Effector memory CD4-positive, alpha-beta T cell (primary cell): ENCODE measurements at regions not wholly inside any gene's neighbourhood (a gene's known extent, or its start where the extent isn't known, plus 50 kb on each side); places are given as distances from the start of the nearest gene placed in this dataset.

ENCODE experiments used
- DNase-seq, 3 donors: peaks; one replicate each; pipeline ENCODE4 v3.0.0-alpha.2; 2020
- H3K27ac ChIP-seq: 2 replicates; pipeline ENCODE4 v1.7.0; 2013; ENCODE audit warnings: mild to moderate bottlenecking, low read length, moderate library complexity; ENCODE audit not compliant: insufficient read depth, poor library complexity, severe bottlenecking
- H3K27me3 ChIP-seq: replicated peaks from 2 replicates; pipeline ENCODE4 v1.7.0; 2013; ENCODE audit warnings: mild to moderate bottlenecking, low read length; ENCODE audit not compliant: insufficient read depth, control insufficient read depth, poor library complexity, severe bottlenecking
- H3K36me3 ChIP-seq: 2 replicates; pipeline ENCODE4 v1.7.0; 2013; ENCODE audit warnings: mild to moderate bottlenecking, low read length, moderate library complexity; ENCODE audit not compliant: control insufficient read depth, insufficient read depth
- H3K4me1 ChIP-seq: 2 replicates; pipeline ENCODE4 v1.7.0; 2013; ENCODE audit warnings: low read length, mild to moderate bottlenecking; ENCODE audit not compliant: control insufficient read depth, insufficient read depth, poor library complexity, severe bottlenecking
- H3K4me3 ChIP-seq: 2 replicates; pipeline ENCODE4 v1.7.0; 2013; ENCODE audit warnings: low read length, low read depth, mild to moderate bottlenecking; ENCODE audit not compliant: insufficient read depth, poor library complexity, severe bottlenecking
- H3K9me3 ChIP-seq: 2 replicates; pipeline ENCODE4 v1.7.0; 2013; ENCODE audit warnings: mild to moderate bottlenecking, low read length, moderate library complexity; ENCODE audit not compliant: control insufficient read depth

DNA sequence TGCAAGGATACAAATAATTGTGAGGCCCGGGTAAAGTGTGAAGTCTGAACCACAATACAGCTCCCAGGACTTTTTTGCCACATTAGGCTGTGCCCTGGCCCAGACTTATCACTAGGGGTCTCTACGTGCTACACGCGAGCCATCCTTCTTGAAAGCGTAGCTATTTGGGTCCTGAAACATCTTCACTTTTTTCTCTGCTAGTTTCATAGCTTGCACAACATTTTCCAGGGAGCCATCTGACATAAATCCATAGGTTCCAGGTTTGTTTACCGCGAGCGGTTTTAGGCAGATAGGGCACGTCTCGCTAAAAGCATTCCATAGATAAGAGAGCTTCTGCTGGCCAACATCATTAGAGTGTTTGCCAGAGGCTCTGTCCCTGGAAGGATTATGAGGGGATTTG, 226.5 kb downstream of the RPS24 start:
- no peaks in the 10 kb centered on the region for H3K36me3 ChIP-seq
- H3K27ac ChIP-seq, result no peak overlapping the region
- no peak overlapping the region for H3K4me3 ChIP-seq
- H3K9me3 ChIP-seq, result no peaks in the 10 kb centered on the region
- H3K27me3 ChIP-seq, result no peaks in the 10 kb centered on the region
- no peak for DNase-seq
- no peaks in the 10 kb centered on the region for H3K4me1 ChIP-seq

DNA sequence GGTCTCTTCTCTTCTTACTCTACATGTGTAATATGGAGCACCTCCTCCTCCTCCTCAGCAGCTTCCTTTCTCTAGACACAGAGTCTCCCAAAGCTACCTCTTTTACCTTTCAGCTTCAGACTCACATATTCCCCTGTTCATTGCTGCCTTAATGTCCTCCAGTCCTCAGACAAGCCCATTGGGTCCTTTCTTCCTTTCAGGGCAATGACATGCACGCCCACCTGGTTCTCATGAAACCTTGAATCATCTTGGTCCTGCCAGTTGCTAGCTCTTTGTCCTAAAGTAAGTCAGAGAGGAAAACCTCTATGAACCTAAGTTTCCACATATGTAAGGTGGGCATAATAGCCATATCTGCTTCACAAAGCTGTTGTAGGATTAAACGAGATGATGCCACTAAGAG, 227.0 kb downstream of the RPS24 start:
- Histone ChIP-seq H3K27ac (no peak overlapping the region), H3K36me3 (no peaks in the 10 kb centered on the region), H3K9me3 (no peaks in the 10 kb centered on the region), H3K27me3 (no peaks in the 10 kb centered on the region), H3K4me1 (no peaks in the 10 kb centered on the region), H3K4me3 (no peak overlapping the region)
- DNase-seq, result no peak

DNA sequence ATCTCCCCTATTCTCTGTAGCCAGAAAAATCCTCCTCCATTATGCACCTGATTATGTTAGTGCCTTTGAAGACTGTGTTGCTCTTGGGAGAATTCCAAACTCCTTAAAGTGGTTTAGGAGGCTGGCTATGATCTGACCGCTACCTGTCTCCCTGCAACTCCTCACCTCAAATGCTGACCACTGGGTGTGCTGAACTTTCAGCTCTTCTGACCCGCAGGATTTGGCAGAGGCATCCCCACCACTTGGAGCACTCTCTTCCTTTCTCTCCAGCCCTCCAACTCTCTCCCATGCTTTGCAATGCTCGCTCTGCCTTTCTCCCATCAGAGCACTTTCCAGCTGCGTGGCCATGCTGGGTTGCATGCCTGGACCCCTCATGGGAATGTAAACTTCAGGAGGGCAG, 227.6 kb downstream of the RPS24 start:
- no peak for DNase-seq
- no peaks in the 10 kb centered on the region for H3K4me1 ChIP-seq
- H3K9me3 ChIP-seq, result no peaks in the 10 kb centered on the region
- H3K27me3 ChIP-seq, result no peaks in the 10 kb centered on the region
- H3K36me3 ChIP-seq, result no peaks in the 10 kb centered on the region
- no peak overlapping the region for H3K27ac ChIP-seq
- no peak overlapping the region for H3K4me3 ChIP-seq

DNA sequence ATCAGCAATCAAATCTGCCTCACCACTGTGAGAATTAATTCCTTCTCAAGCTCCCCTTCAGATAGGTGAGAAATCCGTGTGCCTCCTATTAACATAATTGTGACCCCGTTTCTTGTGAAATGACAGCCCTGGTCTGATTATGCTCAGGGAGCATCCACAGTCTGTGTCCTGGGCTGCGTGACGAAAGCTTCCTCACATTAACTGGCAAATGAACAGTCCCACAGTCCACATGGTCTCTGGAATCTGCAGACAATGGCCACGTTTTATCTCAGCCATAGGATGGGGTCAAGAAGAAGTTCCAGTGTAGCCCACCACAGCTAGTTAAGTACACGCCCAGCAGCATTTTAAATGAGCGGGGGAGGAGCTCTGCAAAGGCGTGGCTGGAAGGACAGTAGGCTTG, 229.2 kb downstream of the RPS24 start:
- H3K27ac ChIP-seq, result no peak overlapping the region
- H3K36me3 ChIP-seq, result no peaks in the 10 kb centered on the region
- no peaks in the 10 kb centered on the region for H3K4me1 ChIP-seq

DNA sequence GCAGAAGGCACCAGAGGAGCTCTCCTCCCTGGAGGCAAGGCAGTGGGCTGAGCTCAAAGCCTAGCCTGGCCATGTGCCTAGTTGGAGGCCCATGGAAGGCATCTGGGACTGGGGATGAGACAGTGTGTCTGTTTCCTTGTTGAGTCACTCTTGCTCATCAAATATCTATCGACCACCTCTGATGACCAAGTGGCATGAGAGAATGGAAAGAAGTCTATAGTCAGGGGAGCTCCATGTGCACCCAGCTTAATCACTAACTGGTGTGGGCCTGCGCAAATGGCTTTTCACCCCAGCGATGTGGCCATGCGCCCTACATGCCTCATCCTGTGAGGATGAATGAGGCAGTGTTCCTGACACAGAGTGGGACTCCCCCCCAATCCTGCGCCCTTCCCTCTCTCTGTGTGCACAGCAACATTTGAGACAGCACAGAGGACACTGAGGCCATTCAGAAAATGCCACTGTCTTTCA, 229.9 kb downstream of the RPS24 start:
- Histone ChIP-seq H3K4me3 (no peak overlapping the region), H3K27me3 (no peaks in the 10 kb centered on the region), H3K9me3 (no peaks in the 10 kb centered on the region), H3K4me1 (no peaks in the 10 kb centered on the region), H3K36me3 (no peaks in the 10 kb centered on the region), H3K27ac (no peak overlapping the region)
- DNase-seq, result no peak

More for the DNA sequence above, 229.2 kb downstream of the RPS24 start:
- no peaks in the 10 kb centered on the region for H3K9me3 ChIP-seq
- no peak for DNase-seq
- H3K27me3 ChIP-seq, result no peaks in the 10 kb centered on the region
- H3K4me3 ChIP-seq, result no peak overlapping the region

DNA sequence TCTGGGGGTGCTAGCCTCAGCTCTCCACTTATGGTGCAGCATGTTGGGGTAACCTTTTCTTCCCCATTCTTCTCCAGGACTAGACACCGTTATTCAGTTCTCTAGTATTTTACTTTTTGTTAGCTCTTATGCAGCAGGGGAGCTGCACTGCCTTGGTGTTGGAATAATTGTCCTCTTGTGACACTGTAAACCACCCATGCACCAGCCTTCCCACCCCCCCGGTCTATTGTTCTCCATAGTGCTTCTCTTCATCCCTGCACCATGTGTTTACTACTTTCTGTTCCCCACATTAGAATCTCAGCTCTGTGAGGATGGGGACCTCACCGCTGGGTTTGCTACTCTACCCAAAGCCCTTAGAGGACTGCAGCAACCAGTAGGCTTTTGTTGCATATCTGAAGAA, 230.7 kb downstream of the RPS24 start:
- H3K9me3 ChIP-seq, result no peaks in the 10 kb centered on the region
- no peak overlapping the region for H3K27ac ChIP-seq
- DNase-seq, result no peak
- no peaks in the 10 kb centered on the region for H3K27me3 ChIP-seq
- no peak overlapping the region for H3K4me3 ChIP-seq
- no peaks in the 10 kb centered on the region for H3K36me3 ChIP-seq
- no peaks in the 10 kb centered on the region for H3K4me1 ChIP-seq

DNA sequence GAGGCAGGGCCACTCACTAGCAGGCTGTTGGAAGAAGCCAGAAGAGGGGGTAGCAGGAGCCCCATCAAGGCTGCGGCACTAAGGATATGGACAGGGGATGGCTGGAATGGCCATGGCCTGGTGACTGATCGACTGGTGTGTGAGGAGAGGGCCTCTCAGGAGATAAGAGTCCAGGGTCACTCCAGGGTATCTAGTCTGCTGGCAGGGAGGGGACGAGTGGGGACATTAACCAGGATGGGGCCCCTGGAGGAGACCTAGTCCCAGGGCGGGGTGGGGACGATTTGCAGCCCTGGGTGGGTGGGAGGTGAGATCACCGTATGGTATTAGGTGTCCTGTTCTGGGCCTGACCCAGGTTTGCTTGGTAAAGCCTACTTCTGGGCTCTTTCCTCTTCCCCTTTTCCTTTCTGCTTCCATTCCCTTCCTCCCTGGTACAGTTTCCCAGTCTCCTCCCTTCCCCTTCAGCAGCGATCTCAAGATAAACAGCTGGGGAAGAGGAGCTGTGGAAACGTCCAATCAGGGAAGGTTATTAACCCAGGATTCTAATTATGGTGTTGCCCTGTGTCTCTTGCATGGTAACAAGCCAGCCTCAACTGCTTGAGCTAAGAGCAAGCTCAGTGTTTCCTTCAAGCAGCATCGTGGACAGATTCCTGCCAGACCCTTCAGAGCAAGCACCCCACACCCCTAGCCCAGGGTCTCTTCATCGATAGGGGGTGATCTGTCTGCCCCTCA, 233.2 kb downstream of the RPS24 start:
- no peak overlapping the region for H3K27ac ChIP-seq
- no peaks in the 10 kb centered on the region for H3K27me3 ChIP-seq

DNA sequence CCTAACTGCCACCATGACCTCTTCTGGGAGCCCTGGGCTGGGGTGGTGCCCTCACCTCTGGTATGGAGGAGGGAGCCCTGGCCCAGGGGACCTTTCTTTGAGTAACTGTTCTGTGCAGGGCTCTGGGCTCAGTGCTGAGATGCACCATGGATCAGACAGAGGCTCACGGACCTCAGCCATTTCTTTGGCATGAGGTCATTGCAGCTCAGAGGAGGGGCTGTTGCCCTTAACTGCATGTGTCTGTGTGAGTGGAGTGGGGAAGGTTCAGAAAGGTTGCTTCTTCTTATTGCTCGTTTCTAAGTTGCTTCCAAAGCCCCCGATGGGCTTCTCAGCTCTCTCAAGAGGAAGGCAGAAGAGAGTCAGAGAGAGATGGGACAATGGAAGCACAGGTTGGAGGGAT, 233.9 kb downstream of the RPS24 start:
- Histone ChIP-seq H3K27me3 (no peaks in the 10 kb centered on the region), H3K4me3 (no peak overlapping the region), H3K27ac (no peak overlapping the region), H3K36me3 (no peaks in the 10 kb centered on the region), H3K4me1 (no peaks in the 10 kb centered on the region), H3K9me3 (no peaks in the 10 kb centered on the region)
- no peak for DNase-seq

More for the DNA sequence above, 233.2 kb downstream of the RPS24 start:
- no peaks in the 10 kb centered on the region for H3K9me3 ChIP-seq
- H3K4me3 ChIP-seq, result no peak overlapping the region
- DNase-seq, result no peak
- no peaks in the 10 kb centered on the region for H3K4me1 ChIP-seq
- H3K36me3 ChIP-seq, result no peaks in the 10 kb centered on the region

DNA sequence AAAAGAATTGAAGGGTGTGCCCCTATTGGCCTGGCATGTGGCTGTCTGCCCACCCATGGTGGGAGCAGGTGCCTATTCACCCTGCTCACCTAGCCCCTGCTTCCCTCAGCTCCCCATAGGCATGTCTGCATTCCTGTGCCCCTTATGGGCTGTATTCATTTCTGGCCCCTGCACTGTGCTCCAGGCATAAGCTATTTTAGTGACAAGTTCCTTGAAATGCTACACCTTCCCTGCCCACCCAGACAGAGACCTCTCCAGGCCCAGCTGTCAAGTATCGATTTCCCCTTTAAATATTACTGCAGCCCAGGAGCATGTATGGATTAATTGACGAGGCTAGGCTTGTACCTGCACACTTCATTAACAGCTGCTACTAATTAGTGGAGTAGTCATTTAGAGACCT, 235.4 kb downstream of the RPS24 start:
- Histone ChIP-seq H3K36me3 (no peaks in the 10 kb centered on the region), H3K4me3 (no peak overlapping the region), H3K27ac (no peak overlapping the region), H3K4me1 (no peaks in the 10 kb centered on the region), H3K9me3 (no peaks in the 10 kb centered on the region), H3K27me3 (no peaks in the 10 kb centered on the region)
- DNase-seq, result no peak

DNA sequence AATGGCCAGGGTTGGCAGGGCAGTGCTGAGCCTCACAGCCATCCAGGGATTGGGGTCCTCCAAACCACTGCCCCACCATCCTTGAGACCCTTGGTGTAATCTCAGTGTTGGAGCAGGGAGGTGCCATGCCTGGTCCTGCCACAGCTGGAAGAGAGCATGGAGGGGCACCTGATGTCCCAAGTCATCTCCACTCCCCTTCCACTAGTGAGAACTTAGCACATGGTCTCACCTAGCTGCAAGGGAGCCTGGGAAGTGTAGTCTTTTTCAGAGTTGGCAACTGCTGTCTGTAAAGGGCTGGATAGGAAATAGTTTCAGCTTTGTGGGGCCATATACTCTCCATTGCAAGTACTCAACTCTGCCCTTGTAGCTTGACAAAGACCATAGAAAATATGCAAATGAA, 238.7 kb downstream of the RPS24 start:
- DNase-seq, result no peak
- Histone ChIP-seq H3K4me1 (no peaks in the 10 kb centered on the region), H3K9me3 (no peaks in the 10 kb centered on the region), H3K27ac (no peak overlapping the region), H3K4me3 (no peak overlapping the region), H3K27me3 (no peaks in the 10 kb centered on the region), H3K36me3 (no peaks in the 10 kb centered on the region)
